ENCODE measurements at regions not wholly inside any gene's neighbourhood (a gene's known extent, or its start where the extent isn't known, plus 50 kb on each side); places are given as distances from the start of the nearest gene placed in this dataset.

DNA sequence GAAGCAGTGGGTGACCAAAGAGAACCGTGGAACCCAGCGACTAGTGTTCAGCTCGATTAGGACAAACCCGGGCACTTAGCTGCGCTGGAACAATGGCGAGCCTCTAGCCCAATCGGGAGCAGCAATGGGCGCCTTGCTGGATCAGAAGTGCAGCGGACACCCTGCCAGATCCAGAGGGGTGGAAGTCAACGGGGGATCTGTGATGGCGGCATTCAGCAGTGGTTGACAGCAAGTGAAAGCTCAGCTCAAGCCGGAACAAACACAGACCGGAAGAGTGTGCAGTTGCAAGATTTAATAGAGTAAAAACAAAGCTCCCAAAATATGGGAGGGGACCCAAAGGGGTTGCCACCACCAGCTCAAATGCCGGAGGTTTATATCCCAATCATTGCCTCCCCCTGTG, 478.7 kb upstream of the REG3G start:
- no peak for TF ChIP-seq KLF16 (CRISPR knock-in tag; IDR thresholded peaks at IDR 0.05)
- TF ChIP-seq SP1 (IDR thresholded peaks at IDR 0.05): no peak
- TF ChIP-seq SP1 (CRISPR knock-in tag; IDR thresholded peaks at IDR 0.05): no peak
- no peak for TF ChIP-seq ZNF383 (CRISPR knock-in tag; IDR thresholded peaks at IDR 0.05; ENCODE audit: borderline replicate concordance)
- TF ChIP-seq, protein P1, sequence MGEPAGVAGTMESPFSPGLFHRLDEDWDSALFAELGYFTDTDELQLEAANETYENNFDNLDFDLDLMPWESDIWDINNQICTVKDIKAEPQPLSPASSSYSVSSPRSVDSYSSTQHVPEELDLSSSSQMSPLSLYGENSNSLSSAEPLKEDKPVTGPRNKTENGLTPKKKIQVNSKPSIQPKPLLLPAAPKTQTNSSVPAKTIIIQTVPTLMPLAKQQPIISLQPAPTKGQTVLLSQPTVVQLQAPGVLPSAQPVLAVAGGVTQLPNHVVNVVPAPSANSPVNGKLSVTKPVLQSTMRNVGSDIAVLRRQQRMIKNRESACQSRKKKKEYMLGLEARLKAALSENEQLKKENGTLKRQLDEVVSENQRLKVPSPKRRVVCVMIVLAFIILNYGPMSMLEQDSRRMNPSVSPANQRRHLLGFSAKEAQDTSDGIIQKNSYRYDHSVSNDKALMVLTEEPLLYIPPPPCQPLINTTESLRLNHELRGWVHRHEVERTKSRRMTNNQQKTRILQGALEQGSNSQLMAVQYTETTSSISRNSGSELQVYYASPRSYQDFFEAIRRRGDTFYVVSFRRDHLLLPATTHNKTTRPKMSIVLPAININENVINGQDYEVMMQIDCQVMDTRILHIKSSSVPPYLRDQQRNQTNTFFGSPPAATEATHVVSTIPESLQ (CRISPR knock-in tag; conservative IDR thresholded peaks at IDR 0.05): no peak
- TF ChIP-seq, protein P2, sequence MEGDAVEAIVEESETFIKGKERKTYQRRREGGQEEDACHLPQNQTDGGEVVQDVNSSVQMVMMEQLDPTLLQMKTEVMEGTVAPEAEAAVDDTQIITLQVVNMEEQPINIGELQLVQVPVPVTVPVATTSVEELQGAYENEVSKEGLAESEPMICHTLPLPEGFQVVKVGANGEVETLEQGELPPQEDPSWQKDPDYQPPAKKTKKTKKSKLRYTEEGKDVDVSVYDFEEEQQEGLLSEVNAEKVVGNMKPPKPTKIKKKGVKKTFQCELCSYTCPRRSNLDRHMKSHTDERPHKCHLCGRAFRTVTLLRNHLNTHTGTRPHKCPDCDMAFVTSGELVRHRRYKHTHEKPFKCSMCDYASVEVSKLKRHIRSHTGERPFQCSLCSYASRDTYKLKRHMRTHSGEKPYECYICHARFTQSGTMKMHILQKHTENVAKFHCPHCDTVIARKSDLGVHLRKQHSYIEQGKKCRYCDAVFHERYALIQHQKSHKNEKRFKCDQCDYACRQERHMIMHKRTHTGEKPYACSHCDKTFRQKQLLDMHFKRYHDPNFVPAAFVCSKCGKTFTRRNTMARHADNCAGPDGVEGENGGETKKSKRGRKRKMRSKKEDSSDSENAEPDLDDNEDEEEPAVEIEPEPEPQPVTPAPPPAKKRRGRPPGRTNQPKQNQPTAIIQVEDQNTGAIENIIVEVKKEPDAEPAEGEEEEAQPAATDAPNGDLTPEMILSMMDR (CRISPR knock-in tag; IDR thresholded peaks at IDR 0.05): no peak
- TF ChIP-seq, protein P3, sequence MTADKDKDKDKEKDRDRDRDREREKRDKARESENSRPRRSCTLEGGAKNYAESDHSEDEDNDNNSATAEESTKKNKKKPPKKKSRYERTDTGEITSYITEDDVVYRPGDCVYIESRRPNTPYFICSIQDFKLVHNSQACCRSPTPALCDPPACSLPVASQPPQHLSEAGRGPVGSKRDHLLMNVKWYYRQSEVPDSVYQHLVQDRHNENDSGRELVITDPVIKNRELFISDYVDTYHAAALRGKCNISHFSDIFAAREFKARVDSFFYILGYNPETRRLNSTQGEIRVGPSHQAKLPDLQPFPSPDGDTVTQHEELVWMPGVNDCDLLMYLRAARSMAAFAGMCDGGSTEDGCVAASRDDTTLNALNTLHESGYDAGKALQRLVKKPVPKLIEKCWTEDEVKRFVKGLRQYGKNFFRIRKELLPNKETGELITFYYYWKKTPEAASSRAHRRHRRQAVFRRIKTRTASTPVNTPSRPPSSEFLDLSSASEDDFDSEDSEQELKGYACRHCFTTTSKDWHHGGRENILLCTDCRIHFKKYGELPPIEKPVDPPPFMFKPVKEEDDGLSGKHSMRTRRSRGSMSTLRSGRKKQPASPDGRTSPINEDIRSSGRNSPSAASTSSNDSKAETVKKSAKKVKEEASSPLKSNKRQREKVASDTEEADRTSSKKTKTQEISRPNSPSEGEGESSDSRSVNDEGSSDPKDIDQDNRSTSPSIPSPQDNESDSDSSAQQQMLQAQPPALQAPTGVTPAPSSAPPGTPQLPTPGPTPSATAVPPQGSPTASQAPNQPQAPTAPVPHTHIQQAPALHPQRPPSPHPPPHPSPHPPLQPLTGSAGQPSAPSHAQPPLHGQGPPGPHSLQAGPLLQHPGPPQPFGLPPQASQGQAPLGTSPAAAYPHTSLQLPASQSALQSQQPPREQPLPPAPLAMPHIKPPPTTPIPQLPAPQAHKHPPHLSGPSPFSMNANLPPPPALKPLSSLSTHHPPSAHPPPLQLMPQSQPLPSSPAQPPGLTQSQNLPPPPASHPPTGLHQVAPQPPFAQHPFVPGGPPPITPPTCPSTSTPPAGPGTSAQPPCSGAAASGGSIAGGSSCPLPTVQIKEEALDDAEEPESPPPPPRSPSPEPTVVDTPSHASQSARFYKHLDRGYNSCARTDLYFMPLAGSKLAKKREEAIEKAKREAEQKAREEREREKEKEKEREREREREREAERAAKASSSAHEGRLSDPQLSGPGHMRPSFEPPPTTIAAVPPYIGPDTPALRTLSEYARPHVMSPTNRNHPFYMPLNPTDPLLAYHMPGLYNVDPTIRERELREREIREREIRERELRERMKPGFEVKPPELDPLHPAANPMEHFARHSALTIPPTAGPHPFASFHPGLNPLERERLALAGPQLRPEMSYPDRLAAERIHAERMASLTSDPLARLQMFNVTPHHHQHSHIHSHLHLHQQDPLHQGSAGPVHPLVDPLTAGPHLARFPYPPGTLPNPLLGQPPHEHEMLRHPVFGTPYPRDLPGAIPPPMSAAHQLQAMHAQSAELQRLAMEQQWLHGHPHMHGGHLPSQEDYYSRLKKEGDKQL (CRISPR knock-in tag; IDR thresholded peaks at IDR 0.05; ENCODE audit: low read depth): no peak
- TF ChIP-seq ZFAT (CRISPR knock-in tag; conservative IDR thresholded peaks at IDR 0.05): no peak
- no peak for TF ChIP-seq IRF2 (CRISPR knock-in tag; IDR thresholded peaks at IDR 0.05)
- TF ChIP-seq NFIC (IDR thresholded peaks at IDR 0.05; ENCODE audit: low read length): no peak
- no peak for TF ChIP-seq NFE2 (CRISPR knock-in tag; IDR thresholded peaks at IDR 0.05)
- TF ChIP-seq ZNF274 (CRISPR knock-in tag; IDR thresholded peaks at IDR 0.05): no peak; the same call in 1 of the 2 replicates
- TF ChIP-seq CHD2 (IDR thresholded peaks at IDR 0.05; ENCODE audit: low read depth, low read length): no peak
- TF ChIP-seq ZNF256 (CRISPR knock-in tag; conservative IDR thresholded peaks at IDR 0.05): no peak
- TF ChIP-seq JDP2 (CRISPR knock-in tag; IDR thresholded peaks at IDR 0.05; ENCODE audit: borderline replicate concordance): no peak

All from HepG2 (cell line).